GM12864 (cell line): ENCODE measurements at regions not wholly inside any gene's neighbourhood (a gene's known extent, or its start where the extent isn't known, plus 50 kb on each side); places are given as distances from the start of the nearest gene placed in this dataset.
A peak's percentile ranks its signal among the peaks of the same experiment; 100 is the strongest.

Experiments
- DNase-seq: peaks from one replicate; pipeline ENCODE4 v3.0.0-alpha.2; 2011; ENCODE audit warnings: low read depth
- H3K4me3 ChIP-seq: 2 replicates; pipeline ENCODE4 v1.5.1; 2011; ENCODE audit warnings: mild to moderate bottlenecking, low read depth, low read length, control low read depth
- TF ChIP-seq, protein P1 (sequence below): IDR thresholded peaks from 2 replicates; pipeline ENCODE4 v1.5.1; 2011; ENCODE audit warnings: low read depth, mild to moderate bottlenecking, moderate library complexity, low read length, control low read depth, inconsistent platforms; ENCODE audit errors: missing control alignments

DNA sequence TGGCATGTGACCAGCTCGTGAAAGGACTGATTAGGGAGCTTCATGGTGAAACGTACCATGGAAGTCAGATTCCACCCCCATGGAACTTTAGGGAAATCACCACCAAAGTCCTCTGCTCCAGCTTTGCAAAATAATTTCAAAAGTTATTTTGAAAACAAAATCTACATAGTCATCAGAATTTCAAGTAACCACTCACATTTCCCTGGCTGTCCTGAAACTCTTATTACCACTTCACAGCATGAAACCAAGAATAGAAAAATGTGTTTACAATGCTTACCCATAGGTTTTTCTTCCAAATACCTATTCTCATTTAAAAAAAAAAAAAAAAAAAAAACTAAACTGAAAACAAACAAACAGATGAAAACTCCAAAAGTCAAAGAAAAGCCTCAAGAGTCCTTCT, 198.7 kb downstream of the PDGFRA start:
- no peak for DNase-seq
- TF ChIP-seq, protein P1, sequence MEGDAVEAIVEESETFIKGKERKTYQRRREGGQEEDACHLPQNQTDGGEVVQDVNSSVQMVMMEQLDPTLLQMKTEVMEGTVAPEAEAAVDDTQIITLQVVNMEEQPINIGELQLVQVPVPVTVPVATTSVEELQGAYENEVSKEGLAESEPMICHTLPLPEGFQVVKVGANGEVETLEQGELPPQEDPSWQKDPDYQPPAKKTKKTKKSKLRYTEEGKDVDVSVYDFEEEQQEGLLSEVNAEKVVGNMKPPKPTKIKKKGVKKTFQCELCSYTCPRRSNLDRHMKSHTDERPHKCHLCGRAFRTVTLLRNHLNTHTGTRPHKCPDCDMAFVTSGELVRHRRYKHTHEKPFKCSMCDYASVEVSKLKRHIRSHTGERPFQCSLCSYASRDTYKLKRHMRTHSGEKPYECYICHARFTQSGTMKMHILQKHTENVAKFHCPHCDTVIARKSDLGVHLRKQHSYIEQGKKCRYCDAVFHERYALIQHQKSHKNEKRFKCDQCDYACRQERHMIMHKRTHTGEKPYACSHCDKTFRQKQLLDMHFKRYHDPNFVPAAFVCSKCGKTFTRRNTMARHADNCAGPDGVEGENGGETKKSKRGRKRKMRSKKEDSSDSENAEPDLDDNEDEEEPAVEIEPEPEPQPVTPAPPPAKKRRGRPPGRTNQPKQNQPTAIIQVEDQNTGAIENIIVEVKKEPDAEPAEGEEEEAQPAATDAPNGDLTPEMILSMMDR, result no peak
- no peak overlapping the region for H3K4me3 ChIP-seq

DNA sequence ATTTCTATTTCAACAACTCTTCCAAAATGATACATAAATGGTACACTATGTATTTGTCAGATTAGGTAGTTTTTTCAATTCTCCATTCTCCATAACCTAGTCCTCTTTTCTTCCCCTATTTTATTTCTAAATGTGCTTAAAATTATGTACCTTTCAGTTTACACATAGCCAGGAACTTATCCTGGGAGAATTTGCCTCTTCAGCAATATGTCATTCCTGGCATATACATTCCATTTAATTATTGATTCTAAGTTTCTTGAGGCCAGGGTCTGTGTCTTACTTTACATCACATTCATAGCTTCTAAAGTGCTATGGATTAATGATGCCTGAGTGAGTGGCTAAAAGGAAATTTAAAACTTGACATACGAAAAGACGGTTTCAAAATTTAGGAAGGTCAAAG, 199.8 kb downstream of the PDGFRA start:
- H3K4me3 ChIP-seq, result no peak overlapping the region
- no peak for DNase-seq
- TF ChIP-seq, protein P1, result no peak

DNA sequence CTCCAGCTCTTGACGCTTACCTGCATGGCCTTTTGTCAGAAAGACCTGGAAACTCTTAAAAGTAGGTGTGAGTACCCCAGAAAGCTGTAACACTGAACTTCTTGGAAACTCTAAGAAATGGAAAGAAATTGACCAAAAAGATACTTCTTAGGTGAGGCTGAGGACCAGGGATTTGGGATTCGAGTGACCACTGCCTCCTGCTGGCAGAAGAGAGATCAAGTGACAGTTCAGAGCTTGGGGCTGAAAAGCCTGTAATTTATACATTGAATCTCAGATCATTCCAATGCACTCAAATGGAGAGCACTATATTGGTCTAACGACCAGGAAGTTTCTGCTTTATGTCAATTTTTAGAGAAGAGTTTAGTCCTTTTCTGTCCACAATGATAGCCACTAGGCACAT, 204.6 kb downstream of the PDGFRA start:
- no peak for DNase-seq
- TF ChIP-seq, protein P1, result peak; percentile 55
- H3K4me3 ChIP-seq, result no peak overlapping the region

DNA sequence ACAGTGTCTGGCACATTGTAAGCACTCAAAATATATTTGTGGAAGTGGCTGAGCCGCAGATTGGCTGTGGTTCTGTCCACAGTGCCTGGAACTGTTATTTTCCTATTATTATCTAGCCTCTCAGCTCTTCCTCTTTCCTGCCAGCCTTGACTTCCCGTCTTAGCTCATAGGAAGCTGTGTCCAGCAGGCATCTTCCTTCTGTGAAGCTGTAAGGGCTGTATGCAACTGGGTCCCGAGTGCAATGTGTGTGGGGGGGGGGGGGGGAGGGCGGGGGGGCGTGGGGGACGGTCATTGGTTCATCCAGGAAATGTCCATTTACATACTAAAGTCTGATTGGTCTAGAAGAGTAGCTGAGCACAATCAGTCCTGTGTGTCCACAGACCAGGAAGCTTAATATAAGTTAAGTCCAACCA, 210.7 kb downstream of the PDGFRA start:
- no peak overlapping the region for H3K4me3 ChIP-seq
- DNase-seq, result no peak

DNA sequence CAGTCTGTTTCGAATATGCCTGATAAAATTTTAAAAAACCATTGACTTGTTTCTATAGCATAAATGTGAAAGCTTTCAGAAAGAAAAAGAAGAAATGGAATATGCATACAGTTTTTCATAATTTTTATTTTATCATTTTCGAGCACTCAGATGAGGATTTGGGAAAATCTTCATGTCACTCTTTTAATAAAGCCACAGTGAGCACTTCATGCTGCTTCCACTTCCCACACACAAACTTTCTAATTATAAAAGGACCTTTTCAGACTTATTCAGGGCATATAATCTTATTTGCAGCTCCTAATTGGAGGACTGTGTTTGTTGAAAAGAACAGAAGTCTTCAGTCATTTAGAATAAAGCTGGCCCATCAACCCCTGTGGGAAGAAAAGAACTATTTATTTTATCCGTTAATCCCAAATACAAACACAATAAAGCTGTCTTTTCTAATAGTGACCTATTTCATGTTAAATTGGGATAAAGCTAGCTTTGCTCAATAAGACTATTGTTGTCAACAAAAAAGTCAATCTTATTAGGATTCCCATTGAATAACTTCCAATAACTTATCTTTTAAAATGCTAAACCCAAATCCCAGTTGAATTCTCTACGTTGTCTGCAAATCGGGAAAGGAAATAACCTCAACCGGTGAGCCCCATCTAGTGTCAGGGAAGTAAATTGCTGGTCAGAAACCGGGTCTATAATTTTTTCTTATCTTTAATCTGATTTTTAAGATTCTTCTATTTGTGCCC, 211.5 kb downstream of the PDGFRA start:
- TF ChIP-seq, protein P1, result peak; percentile 52
- no peak for DNase-seq

More for the DNA sequence above, 210.7 kb downstream of the PDGFRA start:
- TF ChIP-seq, protein P1, result no peak

DNA sequence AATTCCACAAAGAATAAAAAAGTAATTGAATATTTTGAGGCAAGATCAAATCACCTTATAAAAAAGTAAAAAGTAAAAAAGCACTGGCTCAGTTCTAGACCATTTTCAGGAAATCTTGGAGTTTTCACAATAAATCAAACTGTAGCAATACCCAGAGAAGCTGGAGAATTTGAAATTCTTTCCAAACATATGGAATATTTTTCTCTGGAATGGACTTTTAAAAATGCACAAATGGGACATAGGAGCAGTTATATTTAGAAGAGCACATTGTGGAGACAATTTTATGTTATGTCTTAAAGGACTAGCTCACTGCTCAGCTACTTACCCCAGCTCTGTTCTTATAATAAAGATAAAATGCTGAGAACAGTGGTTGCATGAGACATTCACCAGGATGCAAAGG, 211.9 kb upstream of the KIT start:
- H3K4me3 ChIP-seq, result no peak overlapping the region
- DNase-seq, result no peak
- TF ChIP-seq, protein P1, result no peak

More for the DNA sequence above, 211.5 kb downstream of the PDGFRA start:
- H3K4me3 ChIP-seq, result no peak overlapping the region

DNA sequence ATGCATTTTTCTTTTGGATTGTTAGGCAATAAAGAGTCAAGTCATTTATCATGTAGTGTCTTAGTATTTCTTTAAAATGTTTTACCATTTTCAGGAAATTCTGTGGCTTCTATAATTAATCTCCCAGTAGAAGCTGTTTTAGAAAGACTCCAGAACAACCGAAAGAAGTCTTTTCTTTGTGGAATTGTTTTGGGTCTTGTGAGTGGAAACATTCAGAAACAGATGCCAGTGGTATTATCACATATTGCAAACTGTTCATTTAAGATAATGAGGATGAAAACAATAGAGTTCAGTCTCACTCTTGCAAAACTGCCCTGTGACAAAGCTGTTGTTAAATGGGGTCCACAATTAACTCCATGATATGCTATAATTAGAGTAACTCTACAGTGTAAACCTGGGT, 211.2 kb upstream of the KIT start:
- H3K4me3 ChIP-seq, result no peak overlapping the region
- no peak for DNase-seq
- TF ChIP-seq, protein P1, result no peak
